WTC11 (cell line): ENCODE measurements at regions not wholly inside any gene's neighbourhood (a gene's known extent, or its start where the extent isn't known, plus 50 kb on each side); places are given as distances from the start of the nearest gene placed in this dataset.

Experiments used
- ATAC-seq: fragments of 200-7000 bp; cut with Tn5 transposase; 2 replicates; pipeline ENCODE4 v1.10.0; 2021; ENCODE audit warnings: mild to moderate bottlenecking, moderate library complexity
- CTCF ChIA-PET: fragments of 300-600 bp; sonication (Branson Sonifier 250); formaldehyde crosslinking; loops from one replicate; lab custom pipeline; 2021; ENCODE audit warnings: antibody characterized with exemption; lab: Charles Lee
- POLR2A ChIA-PET: fragments of 350-600 bp; sonication (Branson Sonifier 250); formaldehyde crosslinking; loops from one replicate; lab custom pipeline; 2021; ENCODE audit warnings: antibody characterized with exemption; lab: Charles Lee
- DNase-seq: peaks from one replicate; pipeline ENCODE4 v3.0.0; 2021; ENCODE audit warnings: low spot score
- H3K27ac Mint-ChIP-seq: 2 replicates; pipeline ENCODE4 v1.8.0; 2021; ENCODE audit warnings: mixed read lengths
- H3K27me3 Mint-ChIP-seq: 2 replicates; pipeline ENCODE4 v1.8.0; 2021; ENCODE audit warnings: low read depth, mild to moderate bottlenecking, moderate library complexity, mixed read lengths
- H3K36me3 Mint-ChIP-seq: 2 replicates; pipeline ENCODE4 v1.8.0; 2021; ENCODE audit warnings: mixed read lengths
- H3K4me1 Mint-ChIP-seq: 2 replicates; pipeline ENCODE4 v1.8.0; 2022; ENCODE audit warnings: mixed read lengths
- H3K4me3 Mint-ChIP-seq: 2 replicates; pipeline ENCODE4 v1.8.0; 2021; ENCODE audit warnings: mild to moderate bottlenecking, moderate library complexity, mixed read lengths
- H3K9me3 Mint-ChIP-seq: 2 replicates; pipeline ENCODE4 v1.8.0; 2021; ENCODE audit warnings: mixed read lengths
- ATF6 ChIP-seq: sonication (generic); formaldehyde crosslinking; IDR thresholded peaks from 2 replicates; pipeline ENCODE4 v1.8.1; 2023; ENCODE audit warnings: mild to moderate bottlenecking, missing genetic modification reagents
- CBFB ChIP-seq: sonication (generic); formaldehyde crosslinking; IDR thresholded peaks from 2 replicates; pipeline ENCODE4 v1.8.1; 2022; ENCODE audit warnings: mild to moderate bottlenecking, low read depth, missing genetic modification reagents
- CREB1 ChIP-seq: sonication (generic); formaldehyde crosslinking; IDR thresholded peaks from 2 replicates; pipeline ENCODE4 v1.8.0; 2023; ENCODE audit warnings: mild to moderate bottlenecking, missing genetic modification reagents
- GTF2I ChIP-seq: fragments of 250-450 bp; sonication (Bioruptor Pico); conservative IDR thresholded peaks from 2 replicates; pipeline ENCODE4 v1.4.0; 2021; ENCODE audit warnings: mild to moderate bottlenecking
- HMGA2 ChIP-seq: fragments of 250-450 bp; sonication (Bioruptor Pico); IDR thresholded peaks from 2 replicates; pipeline ENCODE4 v1.4.0; 2021; ENCODE audit warnings: mild to moderate bottlenecking, moderate library complexity
- IRF2 ChIP-seq: sonication (generic); formaldehyde crosslinking; IDR thresholded peaks from 2 replicates; pipeline ENCODE4 v1.8.0; 2022; ENCODE audit warnings: low read depth, missing genetic modification reagents, borderline replicate concordance
- KAT7 ChIP-seq: sonication (generic); formaldehyde crosslinking; IDR thresholded peaks from 2 replicates; pipeline ENCODE4 v1.8.1; 2023; ENCODE audit warnings: missing genetic modification reagents, mild to moderate bottlenecking, borderline replicate concordance
- NFYB ChIP-seq: sonication (generic); formaldehyde crosslinking; conservative IDR thresholded peaks from 2 replicates; pipeline ENCODE4 v1.8.0; 2022; ENCODE audit warnings: low read depth, missing genetic modification reagents
- NR1H2 ChIP-seq: sonication (generic); formaldehyde crosslinking; IDR thresholded peaks from 2 replicates; pipeline ENCODE4 v1.9.0; 2021; ENCODE audit warnings: mild to moderate bottlenecking, moderate library complexity, missing genetic modification reagents
- NR2C2 ChIP-seq: sonication (generic); formaldehyde crosslinking; IDR thresholded peaks from 2 replicates; pipeline ENCODE4 v1.8.0; 2022; ENCODE audit warnings: mild to moderate bottlenecking, missing genetic modification reagents
- NR3C1 ChIP-seq: sonication (generic); formaldehyde crosslinking; conservative IDR thresholded peaks from 2 replicates; pipeline ENCODE4 v1.8.1; 2023; ENCODE audit warnings: low read depth, mild to moderate bottlenecking, missing genetic modification reagents
- TCF7 ChIP-seq: sonication (generic); formaldehyde crosslinking; IDR thresholded peaks from 2 replicates; pipeline ENCODE4 v1.8.0; 2022; ENCODE audit warnings: mild to moderate bottlenecking, low read depth, missing genetic modification reagents, moderate library complexity
- TEAD4 ChIP-seq: sonication (generic); formaldehyde crosslinking; IDR thresholded peaks from 2 replicates; pipeline ENCODE4 v1.8.0; 2022; ENCODE audit warnings: mild to moderate bottlenecking, missing genetic modification reagents
- ZNF219 ChIP-seq: sonication (generic); formaldehyde crosslinking; IDR thresholded peaks from 2 replicates; pipeline ENCODE4 v1.8.0; 2023; ENCODE audit warnings: missing genetic modification reagents, mild to moderate bottlenecking, borderline replicate concordance
- ZNF232 ChIP-seq: sonication (generic); formaldehyde crosslinking; IDR thresholded peaks from 2 replicates; pipeline ENCODE4 v1.8.0; 2022; ENCODE audit warnings: mild to moderate bottlenecking, missing genetic modification reagents
- ZNF263 ChIP-seq: sonication (generic); formaldehyde crosslinking; IDR thresholded peaks from 2 replicates; pipeline ENCODE4 v1.8.1; 2022; ENCODE audit warnings: low read depth, mild to moderate bottlenecking, moderate library complexity, missing genetic modification reagents
- ZNF396 ChIP-seq: fragments of 250-450 bp; sonication (Bioruptor Pico); IDR thresholded peaks from 2 replicates; pipeline ENCODE4 v1.8.0; 2021; ENCODE audit warnings: mild to moderate bottlenecking, moderate library complexity, borderline replicate concordance
- TF ChIP-seq, protein P1 (sequence below): fragments of 250-450 bp; sonication (Bioruptor Pico); conservative IDR thresholded peaks from 2 replicates; pipeline ENCODE4 v1.9.0; 2021; ENCODE audit warnings: mild to moderate bottlenecking
- TF ChIP-seq, protein P2 (sequence below): sonication (generic); formaldehyde crosslinking; IDR thresholded peaks from 2 replicates; pipeline ENCODE4 v1.8.0; 2023; ENCODE audit warnings: missing genetic modification reagents, mild to moderate bottlenecking, borderline replicate concordance
- TF ChIP-seq, protein P3 (sequence below): sonication (generic); formaldehyde crosslinking; IDR thresholded peaks from 2 replicates; pipeline ENCODE4 v1.8.1; 2022; ENCODE audit warnings: missing genetic modification reagents, borderline replicate concordance
- TF ChIP-seq, protein P4 (sequence below): sonication (generic); formaldehyde crosslinking; IDR thresholded peaks from 2 replicates; pipeline ENCODE4 v1.8.0; 2022; ENCODE audit warnings: mild to moderate bottlenecking, missing genetic modification reagents
- TF ChIP-seq, protein P5 (sequence below): fragments of 250-450 bp; sonication (Bioruptor Pico); IDR thresholded peaks from 2 replicates; pipeline ENCODE4 v2.1.2; 2022; ENCODE audit warnings: mild to moderate bottlenecking, moderate library complexity

- TF ChIP-seq, protein P1, sequence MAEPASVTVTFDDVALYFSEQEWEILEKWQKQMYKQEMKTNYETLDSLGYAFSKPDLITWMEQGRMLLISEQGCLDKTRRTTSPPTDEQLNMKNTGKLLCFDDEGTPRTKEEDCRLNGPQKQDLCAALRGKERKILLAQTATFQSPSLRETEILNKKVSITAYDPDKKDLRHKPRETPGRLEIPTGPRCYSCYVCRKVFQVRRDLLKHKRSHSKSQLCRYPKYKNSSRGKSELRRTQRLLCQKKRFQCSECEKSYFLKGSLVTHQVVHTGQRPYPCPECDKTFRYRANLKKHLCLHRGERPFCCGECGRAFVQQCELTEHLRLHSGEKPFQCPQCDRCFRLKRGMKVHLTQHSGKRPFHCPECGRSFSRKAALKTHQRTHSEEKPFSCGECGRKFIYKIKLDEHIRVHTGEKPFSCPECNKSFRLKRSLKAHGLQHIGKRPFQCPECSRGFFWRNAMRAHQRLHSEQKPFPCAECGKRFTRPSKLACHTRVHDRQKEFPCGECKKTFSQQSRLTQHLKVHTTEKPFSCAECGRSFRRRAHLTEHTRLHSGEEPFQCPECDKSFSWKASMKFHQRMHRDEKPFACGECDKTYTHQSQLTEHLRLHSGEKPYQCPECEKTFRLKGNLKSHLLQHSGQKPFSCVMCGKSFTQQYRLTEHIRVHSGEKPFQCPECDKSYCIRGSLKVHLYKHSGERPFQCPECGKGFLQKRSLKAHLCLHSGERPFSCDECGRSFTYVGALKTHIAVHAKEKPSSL (CRISPR knock-in tag): no peak
Measured at GRCh38 chr9:102842423-102842822, 152.7 kb upstream of the CYLC2 start (continued).

DNA sequence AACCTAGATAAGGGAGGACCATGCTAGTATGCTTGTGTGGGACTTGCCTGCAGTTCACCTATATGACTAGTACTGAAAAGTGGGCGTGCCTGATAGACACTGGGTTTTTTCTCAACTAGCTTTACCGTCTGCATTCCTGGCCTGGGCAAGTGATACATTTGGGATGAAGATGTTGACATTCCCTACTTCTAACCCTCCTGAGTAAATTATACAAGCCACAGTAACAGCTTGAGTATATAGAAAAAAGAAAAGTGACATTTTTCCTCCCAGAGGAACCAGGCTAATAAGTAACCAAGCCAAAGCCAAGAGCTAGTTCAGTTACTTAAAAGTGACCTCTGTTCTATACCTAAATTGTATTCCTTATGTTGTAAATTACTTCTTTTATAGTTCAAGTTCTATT is 153.8 kb upstream of the CYLC2 start:
- no peaks in the 10 kb centered on the region for H3K4me1 Mint-ChIP-seq
- no peaks in the 10 kb centered on the region for H3K9me3 Mint-ChIP-seq
- H3K4me3 Mint-ChIP-seq: no peak overlapping the region
- H3K27ac Mint-ChIP-seq: no peak overlapping the region
- H3K27me3 Mint-ChIP-seq: no peaks in the 10 kb centered on the region
- ChIA-PET CTCF (no interaction called here), POLR2A (no interaction called here)
- H3K36me3 Mint-ChIP-seq: no peaks in the 10 kb centered on the region
- ATAC-seq (no peak), DNase-seq (no peak)
- TF ChIP-seq CREB1 (no peak), NFYB (CRISPR knock-in tag) (no peak), NR2C2 (CRISPR knock-in tag) (no peak), KAT7 (CRISPR knock-in tag) (no peak), ZNF396 (CRISPR knock-in tag) (no peak), GTF2I (no peak), CBFB (CRISPR knock-in tag) (no peak), HMGA2 (no peak), ZNF232 (CRISPR knock-in tag) (no peak), ZNF219 (CRISPR knock-in tag) (no peak), TCF7 (CRISPR knock-in tag) (no peak), NR3C1 (CRISPR knock-in tag) (no peak), NR1H2 (CRISPR knock-in tag) (no peak), TEAD4 (no peak), IRF2 (CRISPR knock-in tag) (no peak)
- TF ChIP-seq, protein P2, sequence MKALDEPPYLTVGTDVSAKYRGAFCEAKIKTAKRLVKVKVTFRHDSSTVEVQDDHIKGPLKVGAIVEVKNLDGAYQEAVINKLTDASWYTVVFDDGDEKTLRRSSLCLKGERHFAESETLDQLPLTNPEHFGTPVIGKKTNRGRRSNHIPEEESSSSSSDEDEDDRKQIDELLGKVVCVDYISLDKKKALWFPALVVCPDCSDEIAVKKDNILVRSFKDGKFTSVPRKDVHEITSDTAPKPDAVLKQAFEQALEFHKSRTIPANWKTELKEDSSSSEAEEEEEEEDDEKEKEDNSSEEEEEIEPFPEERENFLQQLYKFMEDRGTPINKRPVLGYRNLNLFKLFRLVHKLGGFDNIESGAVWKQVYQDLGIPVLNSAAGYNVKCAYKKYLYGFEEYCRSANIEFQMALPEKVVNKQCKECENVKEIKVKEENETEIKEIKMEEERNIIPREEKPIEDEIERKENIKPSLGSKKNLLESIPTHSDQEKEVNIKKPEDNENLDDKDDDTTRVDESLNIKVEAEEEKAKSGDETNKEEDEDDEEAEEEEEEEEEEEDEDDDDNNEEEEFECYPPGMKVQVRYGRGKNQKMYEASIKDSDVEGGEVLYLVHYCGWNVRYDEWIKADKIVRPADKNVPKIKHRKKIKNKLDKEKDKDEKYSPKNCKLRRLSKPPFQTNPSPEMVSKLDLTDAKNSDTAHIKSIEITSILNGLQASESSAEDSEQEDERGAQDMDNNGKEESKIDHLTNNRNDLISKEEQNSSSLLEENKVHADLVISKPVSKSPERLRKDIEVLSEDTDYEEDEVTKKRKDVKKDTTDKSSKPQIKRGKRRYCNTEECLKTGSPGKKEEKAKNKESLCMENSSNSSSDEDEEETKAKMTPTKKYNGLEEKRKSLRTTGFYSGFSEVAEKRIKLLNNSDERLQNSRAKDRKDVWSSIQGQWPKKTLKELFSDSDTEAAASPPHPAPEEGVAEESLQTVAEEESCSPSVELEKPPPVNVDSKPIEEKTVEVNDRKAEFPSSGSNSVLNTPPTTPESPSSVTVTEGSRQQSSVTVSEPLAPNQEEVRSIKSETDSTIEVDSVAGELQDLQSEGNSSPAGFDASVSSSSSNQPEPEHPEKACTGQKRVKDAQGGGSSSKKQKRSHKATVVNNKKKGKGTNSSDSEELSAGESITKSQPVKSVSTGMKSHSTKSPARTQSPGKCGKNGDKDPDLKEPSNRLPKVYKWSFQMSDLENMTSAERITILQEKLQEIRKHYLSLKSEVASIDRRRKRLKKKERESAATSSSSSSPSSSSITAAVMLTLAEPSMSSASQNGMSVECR (CRISPR knock-in tag): no peak

DNA sequence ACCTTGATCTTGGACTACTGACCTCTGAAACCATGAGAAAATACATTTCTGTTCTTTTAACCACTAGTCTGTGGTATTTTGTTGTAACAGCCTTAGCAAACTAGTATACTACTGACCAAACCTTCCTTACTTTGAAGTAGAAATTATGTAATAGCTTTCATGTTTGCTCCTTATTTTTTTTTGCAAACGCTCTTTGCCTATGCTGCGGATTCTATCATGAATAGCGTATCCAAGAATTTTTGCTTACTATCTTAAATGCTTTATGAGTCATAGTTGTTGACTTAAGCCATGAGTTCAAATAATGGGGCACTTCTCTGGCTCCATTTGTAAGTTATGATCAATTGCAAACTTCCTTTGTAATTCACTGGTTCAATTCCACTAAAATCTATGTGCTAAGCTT is 154.8 kb upstream of the CYLC2 start:
- DNase-seq: no peak
- TF ChIP-seq, protein P3, sequence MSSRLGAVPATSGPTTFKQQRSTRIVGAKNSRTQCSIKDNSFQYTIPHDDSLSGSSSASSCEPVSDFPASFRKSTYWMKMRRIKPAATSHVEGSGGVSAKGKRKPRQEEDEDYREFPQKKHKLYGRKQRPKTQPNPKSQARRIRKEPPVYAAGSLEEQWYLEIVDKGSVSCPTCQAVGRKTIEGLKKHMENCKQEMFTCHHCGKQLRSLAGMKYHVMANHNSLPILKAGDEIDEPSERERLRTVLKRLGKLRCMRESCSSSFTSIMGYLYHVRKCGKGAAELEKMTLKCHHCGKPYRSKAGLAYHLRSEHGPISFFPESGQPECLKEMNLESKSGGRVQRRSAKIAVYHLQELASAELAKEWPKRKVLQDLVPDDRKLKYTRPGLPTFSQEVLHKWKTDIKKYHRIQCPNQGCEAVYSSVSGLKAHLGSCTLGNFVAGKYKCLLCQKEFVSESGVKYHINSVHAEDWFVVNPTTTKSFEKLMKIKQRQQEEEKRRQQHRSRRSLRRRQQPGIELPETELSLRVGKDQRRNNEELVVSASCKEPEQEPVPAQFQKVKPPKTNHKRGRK: no peak
- TF ChIP-seq ZNF263: no peak
- TF ChIP-seq, protein P4, sequence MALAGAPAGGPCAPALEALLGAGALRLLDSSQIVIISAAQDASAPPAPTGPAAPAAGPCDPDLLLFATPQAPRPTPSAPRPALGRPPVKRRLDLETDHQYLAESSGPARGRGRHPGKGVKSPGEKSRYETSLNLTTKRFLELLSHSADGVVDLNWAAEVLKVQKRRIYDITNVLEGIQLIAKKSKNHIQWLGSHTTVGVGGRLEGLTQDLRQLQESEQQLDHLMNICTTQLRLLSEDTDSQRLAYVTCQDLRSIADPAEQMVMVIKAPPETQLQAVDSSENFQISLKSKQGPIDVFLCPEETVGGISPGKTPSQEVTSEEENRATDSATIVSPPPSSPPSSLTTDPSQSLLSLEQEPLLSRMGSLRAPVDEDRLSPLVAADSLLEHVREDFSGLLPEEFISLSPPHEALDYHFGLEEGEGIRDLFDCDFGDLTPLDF (CRISPR knock-in tag): no peak
- no peak for TF ChIP-seq ATF6 (CRISPR knock-in tag)
- TF ChIP-seq, protein P5, sequence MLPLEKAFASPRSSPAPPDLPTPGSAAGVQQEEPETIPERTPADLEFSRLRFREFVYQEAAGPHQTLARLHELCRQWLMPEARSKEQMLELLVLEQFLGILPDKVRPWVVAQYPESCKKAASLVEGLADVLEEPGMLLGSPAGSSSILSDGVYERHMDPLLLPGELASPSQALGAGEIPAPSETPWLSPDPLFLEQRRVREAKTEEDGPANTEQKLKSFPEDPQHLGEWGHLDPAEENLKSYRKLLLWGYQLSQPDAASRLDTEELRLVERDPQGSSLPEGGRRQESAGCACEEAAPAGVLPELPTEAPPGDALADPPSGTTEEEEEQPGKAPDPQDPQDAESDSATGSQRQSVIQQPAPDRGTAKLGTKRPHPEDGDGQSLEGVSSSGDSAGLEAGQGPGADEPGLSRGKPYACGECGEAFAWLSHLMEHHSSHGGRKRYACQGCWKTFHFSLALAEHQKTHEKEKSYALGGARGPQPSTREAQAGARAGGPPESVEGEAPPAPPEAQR (CRISPR knock-in tag): no peak
- ATAC-seq: no peak
- H3K9me3 Mint-ChIP-seq: no peaks in the 10 kb centered on the region
- ChIA-PET POLR2A (no interaction called here), CTCF (no interaction called here)
- H3K4me1 Mint-ChIP-seq: no peaks in the 10 kb centered on the region
- no peak overlapping the region for H3K4me3 Mint-ChIP-seq
- H3K36me3 Mint-ChIP-seq: no peaks in the 10 kb centered on the region
- H3K27ac Mint-ChIP-seq: no peak overlapping the region
- no peaks in the 10 kb centered on the region for H3K27me3 Mint-ChIP-seq
